SK-MEL-5 (cell line): ENCODE measurements at regions not wholly inside any gene's neighbourhood (a gene's known extent, or its start where the extent isn't known, plus 50 kb on each side); places are given as distances from the start of the nearest gene placed in this dataset.
"Not testable (repeated sequence)": the region's sequence is repeated elsewhere in the genome, so short reads cannot be mapped to it uniquely, and the experiment has no call there.

ENCODE experiments used
- DNase-seq: peaks from one replicate; pipeline ENCODE4 v3.0.0-alpha.2; 2016; ENCODE audit warnings: low read depth, low spot score
- in situ Hi-C: cut with HindIII; loops from 2 replicates; pipeline ENCODE4 v1.10.0; 2016; ENCODE audit warnings: low sequenced_read_pairs, high pct_unique_total_duplicates, low pct_unique_long_range_greater_than_20kb

- in situ Hi-C loops = no loop called here
- no peak for DNase-seq
These were observed 474.3 kb downstream of the SEMA3D start for GRCh38 chr7:84712374-84713121.

- in situ Hi-C loops, DNase-seq: not testable (repeated sequence)
These were observed 476.3 kb downstream of the SEMA3D start for GRCh38 chr7:84710538-84710937.

GRCh38 chr7:84705706-84706105, 481.1 kb downstream of the SEMA3D start:
- no peak for DNase-seq
- in situ Hi-C loops = no loop called here

- no peak for DNase-seq
- in situ Hi-C loops = no loop called here
These were observed 481.8 kb downstream of the SEMA3D start for GRCh38 chr7:84705079-84705478.

GRCh38 chr7:84704380-84704779, 482.5 kb downstream of the SEMA3D start:
- peak; percentile 60 for DNase-seq
- in situ Hi-C loops = no loop called here

GRCh38 chr7:84701524-84702306, 485.1 kb downstream of the SEMA3D start:
- no peak for DNase-seq
- in situ Hi-C loops = no loop called here

- in situ Hi-C loops = no loop called here
- no peak for DNase-seq
These were observed 486.1 kb downstream of the SEMA3D start for GRCh38 chr7:84700563-84701370.

- DNase-seq = no peak
- in situ Hi-C loops = no loop called here
These were observed 489.4 kb downstream of the SEMA3D start for GRCh38 chr7:84697506-84697905.

GRCh38 chr7:84693483-84693882, 493.4 kb downstream of the SEMA3D start:
- in situ Hi-C loops = no loop called here
- no peak for DNase-seq

- in situ Hi-C loops = no loop called here
- DNase-seq = peak; percentile 83
These were observed 494.1 kb upstream of the SEMA3A start for GRCh38 chr7:84688671-84689070.

GRCh38 chr7:84686373-84686772, 491.8 kb upstream of the SEMA3A start:
- no peak for DNase-seq
- in situ Hi-C loops = no loop called here

- peak; percentile 33 for DNase-seq
- in situ Hi-C loops = no loop called here
These were observed 490.4 kb upstream of the SEMA3A start for GRCh38 chr7:84684836-84685480.

GRCh38 chr7:84682543-84682942, 488.0 kb upstream of the SEMA3A start:
- in situ Hi-C loops = no loop called here

GRCh38 chr7:84678841-84679240, 484.3 kb upstream of the SEMA3A start:
- in situ Hi-C loops = no loop called here
- DNase-seq = no peak

More at GRCh38 chr7:84682543-84682942, 488.0 kb upstream of the SEMA3A start:
- no peak for DNase-seq

- in situ Hi-C loops = no loop called here
- DNase-seq = no peak
These were observed 482.6 kb upstream of the SEMA3A start for GRCh38 chr7:84677117-84677732.

GRCh38 chr7:84675633-84676034, 481.0 kb upstream of the SEMA3A start:
- in situ Hi-C loops = no loop called here
- DNase-seq = no peak

GRCh38 chr7:84674236-84674913, 479.8 kb upstream of the SEMA3A start:
- in situ Hi-C loops = no loop called here
- peak; percentile 26 for DNase-seq
